Kidney glomerular epithelial cell (primary cell): ENCODE measurements at regions not wholly inside any gene's neighbourhood (a gene's known extent, or its start where the extent isn't known, plus 50 kb on each side); places are given as distances from the start of the nearest gene placed in this dataset.

Experiments
- DNase-seq: peaks from one replicate; lab custom pipeline; 2025; lab: John Stamatoyannopoulos, UW

GRCh38 chr14:38774162-38774561 lies 328.9 kb downstream of the SEC23A start:
- no peak for DNase-seq

- no peak for DNase-seq
Observed at GRCh38 chr14:38770251-38770650, 332.8 kb downstream of the SEC23A start.

- DNase-seq, result no peak
Observed at GRCh38 chr14:38762845-38763244, 340.2 kb downstream of the SEC23A start.

GRCh38 chr14:38762426-38762825 lies 340.6 kb downstream of the SEC23A start:
- no peak for DNase-seq

- DNase-seq, result no peak
Observed at GRCh38 chr14:38761033-38761432, 342.0 kb downstream of the SEC23A start.

GRCh38 chr14:38758661-38759060 lies 344.4 kb downstream of the SEC23A start:
- DNase-seq, result no peak

- DNase-seq, result no peak
Observed at GRCh38 chr14:38755036-38755435, 348.0 kb downstream of the SEC23A start.

GRCh38 chr14:38752750-38753149 lies 350.3 kb downstream of the SEC23A start:
- DNase-seq, result no peak

- DNase-seq, result no peak
Observed at GRCh38 chr14:38752341-38752740, 350.7 kb downstream of the SEC23A start.

GRCh38 chr14:38751459-38751858 lies 351.6 kb downstream of the SEC23A start:
- no peak for DNase-seq

- DNase-seq, result no peak
Observed at GRCh38 chr14:38749936-38750335, 353.1 kb downstream of the SEC23A start.

- DNase-seq, result no peak
Observed at GRCh38 chr14:38745861-38746260, 357.2 kb downstream of the SEC23A start.

- no peak for DNase-seq
Observed at GRCh38 chr14:38743966-38744584, 359.0 kb downstream of the SEC23A start.

GRCh38 chr14:38737686-38738407 lies 365.2 kb downstream of the SEC23A start:
- DNase-seq, result no peak

GRCh38 chr14:38735005-38735404 lies 368.0 kb downstream of the SEC23A start:
- DNase-seq, result no peak

GRCh38 chr14:38731962-38732361 lies 371.1 kb downstream of the SEC23A start:
- DNase-seq, result no peak

- DNase-seq, result no peak
Observed at GRCh38 chr14:38730420-38730819, 372.6 kb downstream of the SEC23A start.

- no peak for DNase-seq
Observed at GRCh38 chr14:38727731-38728130, 375.3 kb downstream of the SEC23A start.

GRCh38 chr14:38724621-38725020 lies 378.4 kb downstream of the SEC23A start:
- DNase-seq, result no peak

- DNase-seq, result no peak
Observed at GRCh38 chr14:38723959-38724358, 379.1 kb downstream of the SEC23A start.

GRCh38 chr14:38723277-38723676 lies 379.8 kb downstream of the SEC23A start:
- DNase-seq, result no peak

- DNase-seq, result peak; percentile 63
Observed at GRCh38 chr14:38721822-38722431, 381.1 kb downstream of the SEC23A start.

GRCh38 chr14:38718519-38718918 lies 384.5 kb downstream of the SEC23A start:
- no peak for DNase-seq
